Gastrocnemius medialis (tissue), 4 donors: ENCODE measurements at regions not wholly inside any gene's neighbourhood (a gene's known extent, or its start where the extent isn't known, plus 50 kb on each side); places are given as distances from the start of the nearest gene placed in this dataset.

Experiments
- ATAC-seq, 2 donors: fragments of 150-250 bp; one replicate each; pipeline ENCODE4 v1.9.1; 2016
- DNase-seq, 2 donors: peaks; one replicate each; pipeline ENCODE4 v3.0.0-alpha.2; 2019
- H3K27ac ChIP-seq, 4 donors: fragments of 200-600 bp; sonication (generic); 1 replicate in 1 of 4; 2 replicates in 3 of 4; pipeline ENCODE4 v1.5.1; 2016 to 2018; ENCODE audit warnings: mild to moderate bottlenecking in 2 of 4, moderate library complexity in 1 of 4
- H3K27me3 ChIP-seq, 3 donors: fragments of 200-600 bp; sonication (generic) in 2 of 3; 1 replicate in 1 of 3; 2 replicates in 2 of 3; pipeline versions ENCODE4 v1.5.1 to v1.6.0; 2016 to 2019; ENCODE audit warnings: mild to moderate bottlenecking in 1 of 3, moderate library complexity in 1 of 3
- H3K36me3 ChIP-seq, 2 donors: fragments of 200-600 bp; sonication (generic) in 1 of 2; one replicate each; pipeline ENCODE4 v1.5.1; 2017 to 2018
- H3K4me1 ChIP-seq, 2 donors: fragments of 200-600 bp; sonication (generic) in 1 of 2; one replicate each; pipeline ENCODE4 v1.5.1; 2016 to 2017; ENCODE audit warnings: mild to moderate bottlenecking in 2 of 2
- H3K4me3 ChIP-seq, 4 donors: fragments of 200-600 bp; sonication (generic) in 3 of 4; 1 replicate in 1 of 4; 2 replicates in 3 of 4; pipeline ENCODE4 v1.5.1; 2016 to 2019; ENCODE audit warnings: mild to moderate bottlenecking in 2 of 4
- H3K9me3 ChIP-seq, 3 donors: fragments of 200-600 bp; sonication (generic) in 2 of 3; 1 replicate in 1 of 3; 2 replicates in 2 of 3; pipeline ENCODE4 v1.5.1; 2016 to 2019
- CTCF ChIP-seq, 5 experiments: fragments of 450-650 bp in 3 of 5; fragments of 200-600 bp in 2 of 5; sonication (generic) in 2 of 5; IDR thresholded peaks in 4 of 5; conservative IDR thresholded peaks in 1 of 5; 1 replicate in 4 of 5; 2 replicates in 1 of 5; pipeline ENCODE4 v1.5.1; 2016 to 2019; ENCODE audit warnings: antibody characterized with exemption in 5 of 5, mild to moderate bottlenecking in 3 of 5, moderate library complexity in 3 of 5
- POLR2A ChIP-seq, 2 donors: fragments of 450-650 bp; IDR thresholded peaks; one replicate each; pipeline ENCODE4 v1.6.1; 2017; ENCODE audit warnings: antibody characterized with exemption in 2 of 2, mild to moderate bottlenecking in 2 of 2, moderate library complexity in 2 of 2
- in situ Hi-C, 4 donors: fragments of 200-750 bp; cut with MboI; loops; one replicate each; pipeline versions ENCODE4 v1.15.0 to v1.8.0; 2017; ENCODE audit warnings: low sequenced_read_pairs in 4 of 4
- intact Hi-C: fragments of 100-400 bp; cut with DNase I; formaldehyde crosslinking; loops from one replicate; pipeline ENCODE4 v1.15.1; 2023; ENCODE audit warnings: low total_unique reads

DNA sequence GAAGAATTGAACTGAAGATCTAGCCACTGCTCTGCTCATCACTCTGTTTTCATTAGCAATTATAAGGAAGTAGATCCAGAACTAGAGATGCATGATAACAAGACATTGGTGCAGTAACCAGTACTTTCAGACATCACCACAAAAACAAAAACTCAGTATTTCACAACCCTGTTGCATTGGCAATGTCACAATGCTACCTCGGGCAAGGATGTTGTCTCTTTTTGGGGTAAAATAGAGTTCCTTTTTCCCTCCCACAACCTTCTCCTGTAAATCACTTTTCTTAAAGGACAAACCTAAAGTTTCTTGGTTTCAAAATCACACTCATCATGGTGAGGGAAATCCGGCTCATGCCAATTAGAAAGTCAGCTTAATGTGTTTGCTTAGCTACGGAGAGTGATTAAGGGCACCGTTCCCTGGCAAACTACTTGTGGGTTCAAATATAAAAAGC lies 420.1 kb upstream of the MEF2C start:
- in situ Hi-C loops, result no loop called here
- TF ChIP-seq CTCF (IDR thresholded peaks at IDR 0.05 in 4 of 5, conservative IDR thresholded peaks at IDR 0.05 in 1 of 5) (no peak), POLR2A (IDR thresholded peaks at IDR 0.05) (no peak)
- Histone ChIP-seq H3K36me3 (no peaks in the 10 kb centered on the region), H3K4me3 (no peak overlapping the region), H3K4me1 (no peaks in the 10 kb centered on the region), H3K27me3 (no peaks in the 10 kb centered on the region), H3K27ac (no peak overlapping the region), H3K9me3 (no peaks in the 10 kb centered on the region)
- ATAC-seq (no peak), DNase-seq (no peak)
- intact Hi-C loops, result no loop called here

DNA sequence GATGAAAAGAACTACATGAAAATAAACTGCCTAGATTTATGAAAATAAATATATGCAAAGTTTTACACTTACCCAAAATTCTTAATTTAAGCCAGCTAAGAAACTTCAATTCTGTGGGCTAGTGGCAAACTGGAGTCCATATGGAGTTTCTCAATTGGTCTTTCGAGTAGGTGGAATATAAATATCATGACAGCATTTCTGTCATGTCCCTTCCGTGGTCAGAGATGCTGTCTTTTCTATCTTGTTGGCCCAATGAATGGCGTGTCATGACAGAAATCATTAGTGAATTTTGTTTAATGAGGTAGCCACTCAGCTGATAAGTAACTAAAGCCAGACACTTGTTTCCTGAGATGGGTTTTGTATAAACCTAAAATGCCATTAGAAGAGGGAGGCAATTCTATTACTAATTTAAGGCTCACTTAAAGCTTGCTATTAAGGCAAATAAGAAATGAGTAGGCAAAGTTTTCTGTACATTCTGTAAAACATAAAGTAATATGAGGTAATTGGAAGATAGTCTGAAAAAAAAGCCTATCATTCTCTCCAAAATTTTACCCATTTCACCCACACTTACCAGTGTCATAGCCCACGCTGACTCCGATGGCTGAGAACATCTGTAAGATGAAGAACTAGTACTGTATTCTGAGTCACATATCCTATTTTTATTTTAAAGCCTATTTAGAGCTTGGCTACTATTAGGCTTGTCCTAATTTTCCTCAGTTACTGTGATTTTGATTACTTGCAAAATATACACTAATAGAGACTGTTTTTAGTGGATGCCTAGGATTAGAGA lies 419.3 kb upstream of the MEF2C start:
- Histone ChIP-seq H3K4me1 (no peaks in the 10 kb centered on the region), H3K27ac (no peak overlapping the region), H3K27me3 (no peaks in the 10 kb centered on the region), H3K4me3 (no peak overlapping the region), H3K9me3 (no peaks in the 10 kb centered on the region), H3K36me3 (no peaks in the 10 kb centered on the region)
- TF ChIP-seq CTCF (IDR thresholded peaks at IDR 0.05 in 4 of 5, conservative IDR thresholded peaks at IDR 0.05 in 1 of 5) (no peak), POLR2A (IDR thresholded peaks at IDR 0.05) (no peak)
- in situ Hi-C loops (no loop called here), intact Hi-C loops (no loop called here)
- DNase-seq (no peak), ATAC-seq (no peak)

GRCh38 chr5:89301321-89302025 lies 418.5 kb upstream of the MEF2C start:
- intact Hi-C loops (no loop called here), in situ Hi-C loops (no loop called here)
- Histone ChIP-seq H3K27ac (no peak overlapping the region), H3K36me3 (no peaks in the 10 kb centered on the region), H3K9me3 (no peaks in the 10 kb centered on the region), H3K4me3 (no peak overlapping the region), H3K27me3 (no peaks in the 10 kb centered on the region), H3K4me1 (no peaks in the 10 kb centered on the region)
- no peak for DNase-seq
- no peak for TF ChIP-seq CTCF (IDR thresholded peaks at IDR 0.05 in 4 of 5, conservative IDR thresholded peaks at IDR 0.05 in 1 of 5)
- TF ChIP-seq POLR2A (IDR thresholded peaks at IDR 0.05), result no peak
- no peak for ATAC-seq

- intact Hi-C loops, result no loop called here
- H3K4me1 ChIP-seq, result no peaks in the 10 kb centered on the region
- no peaks in the 10 kb centered on the region for H3K36me3 ChIP-seq
- no peaks in the 10 kb centered on the region for H3K9me3 ChIP-seq
- DNase-seq (no peak), ATAC-seq (no peak)
- no peak overlapping the region for H3K27ac ChIP-seq
- in situ Hi-C loops, result no loop called here
- TF ChIP-seq POLR2A (IDR thresholded peaks at IDR 0.05), result no peak
- TF ChIP-seq CTCF (IDR thresholded peaks at IDR 0.05 in 4 of 5, conservative IDR thresholded peaks at IDR 0.05 in 1 of 5), result no peak
- H3K4me3 ChIP-seq, result no peak overlapping the region
- no peaks in the 10 kb centered on the region for H3K27me3 ChIP-seq
Observed at GRCh38 chr5:89300426-89300970, 417.5 kb upstream of the MEF2C start.
